SK-N-SH (cell line): ENCODE measurements at regions not wholly inside any gene's neighbourhood (a gene's known extent, or its start where the extent isn't known, plus 50 kb on each side); places are given as distances from the start of the nearest gene placed in this dataset.

ENCODE experiments used
- CTCF ChIA-PET: fragments of 300-600, 350-600 bp; formaldehyde crosslinking; extraction: SDS; loops from one replicate; lab custom pipeline; 2021; lab: Yijun Ruan, JAX
- POLR2A ChIA-PET: fragments of 350-600 bp; sonication (Branson Sonifier 250); formaldehyde crosslinking; extraction: SDS; loops from one replicate; lab custom pipeline; 2020; ENCODE audit warnings: antibody characterized with exemption, inconsistent platforms; lab: Yijun Ruan, JAX
- DNase-seq: peaks from one replicate; pipeline ENCODE4 v3.0.0; 2012
- H2AFZ ChIP-seq: fragments of 200-600 bp; sonication (generic); 2 replicates; pipeline ENCODE4 v1.8.1; 2016; ENCODE audit warnings: antibody characterized with exemption, mild to moderate bottlenecking, low read depth
- H3F3A ChIP-seq: fragments of 200-600 bp; sonication (generic); replicated peaks from 2 replicates; pipeline ENCODE3; 2016; ENCODE audit warnings: antibody characterized with exemption, mild to moderate bottlenecking; ENCODE audit not compliant: insufficient read depth
- H3K27ac ChIP-seq, 2 experiments: fragments of 200-500 bp in 1 of 2; fragments of 200-600 bp in 1 of 2; sonication (Bioruptor generic) in 1 of 2; sonication (generic), shearing (Covaris generic) in 1 of 2; 2 replicates each; pipeline versions ENCODE4 v1.5.1 to v1.6.1; 2014 to 2016; ENCODE audit warnings: low read depth in 2 of 2, inconsistent platforms in 1 of 2, low read length in 1 of 2, mild to moderate bottlenecking in 1 of 2, mixed read lengths in 1 of 2
- H3K27me3 ChIP-seq: fragments of 200-600 bp; sonication (generic), shearing (Covaris generic); 2 replicates; pipeline ENCODE4 v1.6.1; 2016; ENCODE audit warnings: mixed run types; ENCODE audit not compliant: insufficient read depth
- H3K36me3 ChIP-seq, 2 experiments: fragments of 200-500 bp in 1 of 2; fragments of 200-600 bp in 1 of 2; sonication (Bioruptor generic) in 1 of 2; sonication (generic) in 1 of 2; replicated peaks in 1 of 2; 2 replicates each; pipeline versions ENCODE3 to v1.5.1; 2014 to 2016; ENCODE audit warnings: low read length in 1 of 2, mild to moderate bottlenecking in 1 of 2; ENCODE audit not compliant: insufficient read depth in 2 of 2, control insufficient read depth in 1 of 2
- H3K4me1 ChIP-seq, 2 experiments: fragments of 200-500 bp in 1 of 2; fragments of 200-600 bp in 1 of 2; sonication (Bioruptor generic) in 1 of 2; sonication (generic), shearing (Covaris generic) in 1 of 2; 2 replicates each; pipeline versions ENCODE4 v1.5.1 to v1.6.1; 2014 to 2016; ENCODE audit warnings: low read depth in 1 of 2, low read length in 1 of 2, mixed run types in 1 of 2; ENCODE audit not compliant: insufficient read depth in 2 of 2, control insufficient read depth in 1 of 2
- H3K4me2 ChIP-seq: fragments of 200-600 bp; sonication (generic), shearing (Covaris generic); 2 replicates; pipeline ENCODE4 v1.6.1; 2017; ENCODE audit warnings: mixed run types
- H3K4me3 ChIP-seq, 2 experiments: fragments of 200-500 bp in 1 of 2; fragments of 200-600 bp in 1 of 2; sonication (Bioruptor generic) in 1 of 2; sonication (generic), shearing (Covaris generic) in 1 of 2; 2 replicates each; pipeline versions ENCODE4 v1.5.1 to v1.8.1; 2014 to 2016; ENCODE audit warnings: low read depth in 2 of 2, inconsistent platforms in 1 of 2, low read length in 1 of 2, mild to moderate bottlenecking in 1 of 2, mixed read lengths in 1 of 2, moderate library complexity in 1 of 2
- H3K79me2 ChIP-seq: fragments of 200-600 bp; sonication (generic); 2 replicates; pipeline ENCODE4 v1.8.1; 2017; ENCODE audit warnings: mild to moderate bottlenecking; ENCODE audit not compliant: insufficient read depth
- H3K9ac ChIP-seq: fragments of 200-600 bp; sonication (generic); 2 replicates; pipeline ENCODE4 v1.6.1; 2017; ENCODE audit warnings: mixed run types
- H3K9me2 ChIP-seq: fragments of 200-600 bp; sonication (generic); 2 replicates; pipeline ENCODE4 v1.6.1; 2017; ENCODE audit warnings: mixed run types
- H3K9me3 ChIP-seq: fragments of 200-600 bp; sonication (generic); 2 replicates; pipeline ENCODE4 v1.6.1; 2017; ENCODE audit warnings: mixed run types, mild to moderate bottlenecking, moderate library complexity
- H4K20me1 ChIP-seq: fragments of 200-600 bp; sonication (generic); 2 replicates; pipeline ENCODE4 v1.6.1; 2017; ENCODE audit warnings: mild to moderate bottlenecking, mixed run types; ENCODE audit not compliant: insufficient read depth
- EZH2phosphoT487 ChIP-seq: fragments of 200-600 bp; sonication (generic); IDR thresholded peaks from 2 replicates; pipeline ENCODE4 v1.6.1; 2017; ENCODE audit warnings: low read depth, mixed run types, mild to moderate bottlenecking, antibody characterized with exemption, moderate library complexity, borderline replicate concordance
- GABPA ChIP-seq: IDR thresholded peaks from 2 replicates; pipeline ENCODE4 v1.4.0; 2012; ENCODE audit warnings: low read depth, mild to moderate bottlenecking
- JUND ChIP-seq: IDR thresholded peaks from 2 replicates; pipeline ENCODE4 v1.4.0; 2012
- MEF2A ChIP-seq: IDR thresholded peaks from 2 replicates; pipeline ENCODE4 v1.4.0; 2012; ENCODE audit warnings: low read depth, borderline replicate concordance
- NFIC ChIP-seq: IDR thresholded peaks from 2 replicates; pipeline ENCODE4 v1.4.0; 2012; ENCODE audit warnings: borderline replicate concordance
- PBX3 ChIP-seq: IDR thresholded peaks from 2 replicates; pipeline ENCODE4; 2012
- POLR2AphosphoS5 ChIP-seq: IDR thresholded peaks from 2 replicates; pipeline ENCODE4 v1.6.1; 2012; ENCODE audit warnings: low read depth, low read length
- RAD21 ChIP-seq: IDR thresholded peaks from 2 replicates; pipeline ENCODE4 v1.6.1; 2012; ENCODE audit warnings: mild to moderate bottlenecking, low read length
- RCOR1 ChIP-seq: fragments of 150-350 bp; IDR thresholded peaks from 2 replicates; pipeline ENCODE4 v1.6.1; 2017; ENCODE audit warnings: antibody characterized with exemption, low read length
- RFX5 ChIP-seq: IDR thresholded peaks from 2 replicates; pipeline ENCODE4 v1.6.1; 2012; ENCODE audit warnings: mild to moderate bottlenecking, improper control_type of control experiment, low read length
- SIN3A ChIP-seq: IDR thresholded peaks from 2 replicates; pipeline ENCODE4 v1.6.1; 2012; ENCODE audit warnings: low read depth, mild to moderate bottlenecking, low read length, moderate library complexity, borderline replicate concordance
- SMC3 ChIP-seq: IDR thresholded peaks from 2 replicates; pipeline ENCODE4 v1.6.1; 2012; ENCODE audit warnings: low read depth, low read length, improper control_type of control experiment
- TCF12 ChIP-seq: IDR thresholded peaks from 2 replicates; pipeline ENCODE4 v1.4.0; 2012
- YY1 ChIP-seq: IDR thresholded peaks from 2 replicates; pipeline ENCODE4 v1.4.0; 2012; ENCODE audit warnings: low read depth, mild to moderate bottlenecking
- WGBS: methylation state at CpG from one replicate; pipeline ENCODE4 v1.1.6; 2017; ENCODE audit warnings: low lambda C conversion rate; 5-methylcytosine and 5-hydroxymethylcytosine counted together
- TF ChIP-seq, protein P1 (sequence below): IDR thresholded peaks from 2 replicates; pipeline ENCODE4 v1.4.0; 2012; ENCODE audit warnings: low read depth, borderline replicate concordance

- H3K79me2 ChIP-seq = no peaks in the 10 kb centered on the region
- ChIA-PET CTCF (interaction anchor here (0.6 kb wide), 1 partner anchor 555 kb away, joined by 3 read pairs; no protein-coding TSS in a partner anchor), POLR2A (no interaction called here)
- H3K4me3 ChIP-seq = no peak overlapping the region
- DNase-seq = no peak
- no peaks in the 10 kb centered on the region for H3K27me3 ChIP-seq
- H3K4me1 ChIP-seq = peaks cover 0 to 2% of the 10 kb centered on the region in 2 experiments; a peak in 1 of 4 replicates
- no peaks in the 10 kb centered on the region for H3K9me2 ChIP-seq
- TF ChIP-seq, protein P1, sequence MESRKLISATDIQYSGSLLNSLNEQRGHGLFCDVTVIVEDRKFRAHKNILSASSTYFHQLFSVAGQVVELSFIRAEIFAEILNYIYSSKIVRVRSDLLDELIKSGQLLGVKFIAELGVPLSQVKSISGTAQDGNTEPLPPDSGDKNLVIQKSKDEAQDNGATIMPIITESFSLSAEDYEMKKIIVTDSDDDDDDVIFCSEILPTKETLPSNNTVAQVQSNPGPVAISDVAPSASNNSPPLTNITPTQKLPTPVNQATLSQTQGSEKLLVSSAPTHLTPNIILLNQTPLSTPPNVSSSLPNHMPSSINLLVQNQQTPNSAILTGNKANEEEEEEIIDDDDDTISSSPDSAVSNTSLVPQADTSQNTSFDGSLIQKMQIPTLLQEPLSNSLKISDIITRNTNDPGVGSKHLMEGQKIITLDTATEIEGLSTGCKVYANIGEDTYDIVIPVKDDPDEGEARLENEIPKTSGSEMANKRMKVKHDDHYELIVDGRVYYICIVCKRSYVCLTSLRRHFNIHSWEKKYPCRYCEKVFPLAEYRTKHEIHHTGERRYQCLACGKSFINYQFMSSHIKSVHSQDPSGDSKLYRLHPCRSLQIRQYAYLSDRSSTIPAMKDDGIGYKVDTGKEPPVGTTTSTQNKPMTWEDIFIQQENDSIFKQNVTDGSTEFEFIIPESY = no peak
- TF ChIP-seq PBX3 (no peak), SIN3A (no peak)
- WGBS = 88% methylated on average over 3 of the region's 3 CpGs
- H3K27ac ChIP-seq = no peak overlapping the region
- no peak overlapping the region for H3K4me2 ChIP-seq
- H3K9me3 ChIP-seq = no peaks in the 10 kb centered on the region
- no peaks in the 10 kb centered on the region for H3K36me3 ChIP-seq
- no peaks in the 10 kb centered on the region for H3F3A ChIP-seq
- no peaks in the 10 kb centered on the region for H4K20me1 ChIP-seq
- no peak overlapping the region for H2AFZ ChIP-seq
- H3K9ac ChIP-seq = no peak overlapping the region
These were observed 504.9 kb downstream of the ZEB2 start for GRCh38 chr2:144015036-144015435.

DNA sequence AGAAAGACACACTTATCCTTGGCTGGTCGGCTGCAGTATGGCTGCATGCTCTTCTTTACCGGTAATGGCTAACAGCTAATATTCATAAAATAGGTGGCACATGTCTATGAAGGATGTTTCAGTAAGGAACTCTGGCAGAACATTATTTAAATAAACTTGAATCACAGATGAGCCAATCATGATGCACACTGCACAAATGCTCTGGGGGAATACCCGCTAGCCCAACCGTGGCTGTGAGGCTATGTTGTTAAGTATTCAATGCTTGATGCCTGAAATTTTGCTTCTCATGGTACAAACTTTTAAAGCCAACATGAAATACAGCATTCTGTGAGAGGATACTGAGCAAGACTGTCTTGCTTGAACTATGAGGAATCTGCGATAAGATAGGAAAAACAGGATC, 505.8 kb downstream of the ZEB2 start:
- no peak for TF ChIP-seq GABPA
- no peak for TF ChIP-seq SMC3
- no peak for TF ChIP-seq NFIC
- TF ChIP-seq EZH2phosphoT487 = no peak
- TF ChIP-seq PBX3 = no peak
- TF ChIP-seq, protein P1 = no peak
- no peak for TF ChIP-seq YY1
- no peak for TF ChIP-seq RFX5
- TF ChIP-seq JUND = no peak
- TF ChIP-seq RAD21 = no peak
- no peak for TF ChIP-seq TCF12
- no peak for TF ChIP-seq POLR2AphosphoS5
- TF ChIP-seq MEF2A = no peak
- no peak for TF ChIP-seq RCOR1
- H3K9me3 ChIP-seq = no peaks in the 10 kb centered on the region
- H3K9me2 ChIP-seq = no peaks in the 10 kb centered on the region
- H3K4me1 ChIP-seq = peaks cover 0 to 2% of the 10 kb centered on the region in 2 experiments; a peak in 1 of 4 replicates
- H2AFZ ChIP-seq = no peak overlapping the region
- no peak overlapping the region for H3K9ac ChIP-seq
- no peaks in the 10 kb centered on the region for H3F3A ChIP-seq
- H4K20me1 ChIP-seq = no peaks in the 10 kb centered on the region
- H3K4me3 ChIP-seq = no peak overlapping the region
- 87% methylated on average over 5 of the region's 5 CpGs for WGBS
- H3K4me2 ChIP-seq = no peak overlapping the region
- H3K79me2 ChIP-seq = no peaks in the 10 kb centered on the region
- CTCF ChIA-PET = no interaction called here
- H3K27me3 ChIP-seq = no peaks in the 10 kb centered on the region
- no peak overlapping the region; a peak in 1 of 4 replicates for H3K27ac ChIP-seq
- POLR2A ChIA-PET = no interaction called here
- DNase-seq = no peak
- H3K36me3 ChIP-seq = no peaks in the 10 kb centered on the region
